Uterus (tissue), 2 donors: ENCODE measurements at regions not wholly inside any gene's neighbourhood (a gene's known extent, or its start where the extent isn't known, plus 50 kb on each side); places are given as distances from the start of the nearest gene placed in this dataset.

ENCODE experiments used
- POLR2A ChIP-seq, 2 donors: fragments of 450-650 bp; IDR thresholded peaks; one replicate each; pipeline ENCODE4 v1.6.1; 2016; ENCODE audit warnings: antibody characterized with exemption in 2 of 2, mild to moderate bottlenecking in 1 of 2, moderate library complexity in 1 of 2
- TF ChIP-seq, protein P1 (sequence below), 4 experiments: fragments of 200-600 bp in 2 of 4; fragments of 450-650 bp in 2 of 4; sonication (generic) in 2 of 4; IDR thresholded peaks; one replicate each; pipeline ENCODE4 v1.5.1; 2016 to 2019; ENCODE audit warnings: antibody characterized with exemption in 4 of 4, mild to moderate bottlenecking in 2 of 4, moderate library complexity in 1 of 4

DNA sequence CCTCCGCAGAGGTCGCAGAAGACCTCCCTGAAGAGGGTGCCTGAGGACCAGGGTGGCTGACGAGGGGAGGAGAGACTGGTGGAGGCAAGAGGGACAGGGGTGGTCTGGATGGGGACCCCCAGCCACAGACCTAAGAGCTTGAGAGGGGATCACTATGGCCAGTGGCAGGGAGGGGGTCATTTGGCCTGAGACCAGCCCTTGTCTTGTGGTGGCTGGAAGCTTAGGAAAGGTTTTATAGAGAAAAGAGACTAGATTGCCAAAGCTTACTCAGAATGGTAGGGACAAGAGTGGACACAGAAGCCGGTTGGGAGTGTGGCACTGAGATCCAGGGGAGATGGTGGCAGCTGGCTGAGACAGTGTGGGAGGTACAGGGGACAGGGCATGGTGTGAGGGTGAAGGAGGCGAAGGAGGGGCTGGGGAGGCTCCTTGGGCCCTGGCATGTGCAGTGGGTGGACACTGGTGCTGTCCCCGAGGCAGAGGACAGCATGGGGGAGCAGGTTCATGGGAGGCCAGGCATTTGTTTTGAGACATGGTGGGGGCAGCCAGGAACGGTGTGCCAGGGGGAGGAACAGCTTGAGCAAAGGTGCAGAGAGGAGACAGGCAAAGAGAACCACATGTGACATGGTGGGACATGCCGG is 123.0 kb downstream of the C9orf50 start:
- TF ChIP-seq, protein P1, sequence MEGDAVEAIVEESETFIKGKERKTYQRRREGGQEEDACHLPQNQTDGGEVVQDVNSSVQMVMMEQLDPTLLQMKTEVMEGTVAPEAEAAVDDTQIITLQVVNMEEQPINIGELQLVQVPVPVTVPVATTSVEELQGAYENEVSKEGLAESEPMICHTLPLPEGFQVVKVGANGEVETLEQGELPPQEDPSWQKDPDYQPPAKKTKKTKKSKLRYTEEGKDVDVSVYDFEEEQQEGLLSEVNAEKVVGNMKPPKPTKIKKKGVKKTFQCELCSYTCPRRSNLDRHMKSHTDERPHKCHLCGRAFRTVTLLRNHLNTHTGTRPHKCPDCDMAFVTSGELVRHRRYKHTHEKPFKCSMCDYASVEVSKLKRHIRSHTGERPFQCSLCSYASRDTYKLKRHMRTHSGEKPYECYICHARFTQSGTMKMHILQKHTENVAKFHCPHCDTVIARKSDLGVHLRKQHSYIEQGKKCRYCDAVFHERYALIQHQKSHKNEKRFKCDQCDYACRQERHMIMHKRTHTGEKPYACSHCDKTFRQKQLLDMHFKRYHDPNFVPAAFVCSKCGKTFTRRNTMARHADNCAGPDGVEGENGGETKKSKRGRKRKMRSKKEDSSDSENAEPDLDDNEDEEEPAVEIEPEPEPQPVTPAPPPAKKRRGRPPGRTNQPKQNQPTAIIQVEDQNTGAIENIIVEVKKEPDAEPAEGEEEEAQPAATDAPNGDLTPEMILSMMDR (IDR thresholded peaks at IDR 0.05), result no peak
- peak in 1 of 2 donors; percentile 1 for TF ChIP-seq POLR2A (IDR thresholded peaks at IDR 0.05)
